NCI-H2107 treated with DMSO at 0.1 percent for 48 hours (cell line): ENCODE measurements at regions not wholly inside any gene's neighbourhood (a gene's known extent, or its start where the extent isn't known, plus 50 kb on each side); places are given as distances from the start of the nearest gene placed in this dataset.
A peak's percentile ranks its signal among the peaks of the same experiment; 100 is the strongest.
"Not testable (repeated sequence)": the region's sequence is repeated elsewhere in the genome, so short reads cannot be mapped to it uniquely, and the experiment has no call there.

Experiments
- DNase-seq: peaks from one replicate; lab custom pipeline; 2025; ENCODE audit not compliant: unreplicated experiment; lab: John Stamatoyannopoulos, UW

- not testable (repeated sequence) for DNase-seq
These were observed 132.7 kb downstream of the SNX10 start for GRCh38 chr7:26424319-26424718.

- DNase-seq, result peak; percentile 75
These were observed 134.0 kb downstream of the SNX10 start for GRCh38 chr7:26425655-26426054.

- no peak for DNase-seq
These were observed 134.4 kb downstream of the SNX10 start for GRCh38 chr7:26426096-26426495.

GRCh38 chr7:26428571-26428970 lies 136.9 kb downstream of the SNX10 start:
- DNase-seq, result no peak

- DNase-seq, result no peak
These were observed 137.5 kb downstream of the SNX10 start for GRCh38 chr7:26429168-26429567.

- no peak for DNase-seq
These were observed 143.3 kb downstream of the SNX10 start for GRCh38 chr7:26434974-26435373.

GRCh38 chr7:26437003-26437532 lies 145.4 kb downstream of the SNX10 start:
- no peak for DNase-seq

GRCh38 chr7:26438078-26438477 lies 146.4 kb downstream of the SNX10 start:
- DNase-seq, result no peak

GRCh38 chr7:26439521-26440232 lies 148.0 kb downstream of the SNX10 start:
- peak; percentile 19 for DNase-seq

- DNase-seq, result peak; percentile 88
These were observed 148.8 kb downstream of the SNX10 start for GRCh38 chr7:26440233-26441001.

GRCh38 chr7:26441002-26441521 lies 149.4 kb downstream of the SNX10 start:
- peak; percentile 80 for DNase-seq

- DNase-seq, result no peak
These were observed 150.1 kb downstream of the SNX10 start for GRCh38 chr7:26441611-26442277.

GRCh38 chr7:26443006-26443405 lies 151.3 kb downstream of the SNX10 start:
- no peak for DNase-seq

GRCh38 chr7:26443751-26444150 lies 152.1 kb downstream of the SNX10 start:
- DNase-seq, result no peak

- no peak for DNase-seq
These were observed 152.9 kb downstream of the SNX10 start for GRCh38 chr7:26444555-26444954.

GRCh38 chr7:26447116-26447515 lies 155.5 kb downstream of the SNX10 start:
- no peak for DNase-seq

GRCh38 chr7:26449175-26450165 lies 157.8 kb downstream of the SNX10 start:
- DNase-seq, result no peak

- peak; percentile 61 for DNase-seq
These were observed 160.3 kb downstream of the SNX10 start for GRCh38 chr7:26451997-26452396.

- DNase-seq, result no peak
These were observed 162.5 kb downstream of the SNX10 start for GRCh38 chr7:26454180-26454579.

- DNase-seq, result no peak
These were observed 166.2 kb downstream of the SNX10 start for GRCh38 chr7:26457696-26458327.
